Fibroblast of villous mesenchyme (primary cell): ENCODE measurements at regions not wholly inside any gene's neighbourhood (a gene's known extent, or its start where the extent isn't known, plus 50 kb on each side); places are given as distances from the start of the nearest gene placed in this dataset.

Source experiments
- DNase-seq: peaks from one replicate; pipeline ENCODE4 v3.0.0-alpha.2; 2010; ENCODE audit warnings: low read depth
- H3K4me3 ChIP-seq: 2 replicates; pipeline ENCODE4 v1.5.1; 2011; ENCODE audit warnings: low read depth, mild to moderate bottlenecking, low read length
- CTCF ChIP-seq: IDR thresholded peaks from 2 replicates; pipeline ENCODE4 v1.5.1; 2012; ENCODE audit warnings: low read depth, mild to moderate bottlenecking, low read length; ENCODE audit not compliant: insufficient read depth

GRCh38 chr5:123929055-123929474 lies 417.1 kb downstream of the CSNK1G3 start:
- H3K4me3 ChIP-seq, result no peak overlapping the region
- TF ChIP-seq CTCF, result no peak
- DNase-seq, result no peak

- no peak overlapping the region for H3K4me3 ChIP-seq
- DNase-seq, result no peak
- TF ChIP-seq CTCF, result no peak
Observed at GRCh38 chr5:123928401-123928800, 416.4 kb downstream of the CSNK1G3 start.

GRCh38 chr5:123921193-123921592 lies 409.2 kb downstream of the CSNK1G3 start:
- TF ChIP-seq CTCF, result no peak
- no peak for DNase-seq

GRCh38 chr5:123916345-123917121 lies 404.6 kb downstream of the CSNK1G3 start:
- peak; percentile 91 for DNase-seq
- no peak overlapping the region for H3K4me3 ChIP-seq
- no peak for TF ChIP-seq CTCF

More at GRCh38 chr5:123921193-123921592, 409.2 kb downstream of the CSNK1G3 start:
- no peak overlapping the region for H3K4me3 ChIP-seq

- TF ChIP-seq CTCF, result no peak
- DNase-seq, result no peak
- H3K4me3 ChIP-seq, result no peak overlapping the region
Observed at GRCh38 chr5:123914333-123914732, 402.4 kb downstream of the CSNK1G3 start.

- no peak for DNase-seq
- TF ChIP-seq CTCF, result no peak
- no peak overlapping the region for H3K4me3 ChIP-seq
Observed at GRCh38 chr5:123907349-123907748, 395.4 kb downstream of the CSNK1G3 start.
